ENCODE measurements at regions not wholly inside any gene's neighbourhood (a gene's known extent, or its start where the extent isn't known, plus 50 kb on each side); places are given as distances from the start of the nearest gene placed in this dataset.

DNA sequence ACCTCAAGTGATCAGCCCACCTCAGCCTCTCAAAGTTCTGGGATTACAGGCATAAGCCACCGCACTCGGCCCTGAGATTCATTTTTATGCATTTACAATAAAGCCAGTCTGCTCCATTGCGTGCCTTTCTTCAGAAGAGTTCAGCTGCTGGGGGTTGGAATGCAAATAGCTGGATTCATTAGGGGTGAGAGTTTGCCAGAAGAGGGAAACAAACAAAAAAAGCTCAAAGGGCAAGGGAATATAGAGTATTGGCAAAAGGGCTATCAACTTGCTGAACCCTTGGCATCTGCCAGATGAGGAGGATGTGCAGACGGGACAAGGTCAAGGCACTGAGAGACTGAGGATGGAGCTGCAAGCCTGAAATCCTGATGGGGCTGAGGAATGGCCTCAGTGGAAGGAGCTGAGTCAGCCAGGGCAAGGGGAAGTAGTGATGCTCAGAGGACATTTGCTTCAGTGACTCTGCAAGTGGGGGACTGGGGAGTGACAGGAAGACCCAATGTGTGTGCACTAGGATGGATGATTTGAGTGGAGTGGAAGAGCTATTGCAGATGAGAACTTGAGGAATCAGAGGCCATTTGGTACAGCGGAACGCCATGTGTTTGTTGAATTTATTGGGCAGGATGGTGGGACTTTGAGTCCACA is 75.0 kb upstream of the ARMC3 start:
- H3K4me2 ChIP-seq, result no peak overlapping the region
- POLR2A ChIA-PET, result no interaction called here

GRCh38 chr10:22851865-22852239 is 76.0 kb upstream of the ARMC3 start:
- Histone ChIP-seq H3K9me3 (no peaks in the 10 kb centered on the region), H3K4me1 (no peaks in the 10 kb centered on the region), H3K4me2 (no peak overlapping the region), H3K4me3 (no peak overlapping the region), H3K27ac (no peak overlapping the region)
- DNase-seq (ENCODE audit: low read depth in 1 of 2, low spot score in 1 of 2) (no peak), ATAC-seq (no peak), FAIRE-seq (no peak)
- ChIA-PET CTCF (interaction anchor here (0.6 kb wide), 1 partner anchor 137 kb away, joined by 4 read pairs; no protein-coding TSS in a partner anchor), POLR2A (no interaction called here)
- no peak for TF ChIP-seq FOXS1 (CRISPR knock-in tag; IDR thresholded peaks at IDR 0.05)
- TF ChIP-seq ZFP36 (IDR thresholded peaks at IDR 0.05; ENCODE audit: borderline replicate concordance, partially characterized antibody), result no peak
- TF ChIP-seq MAZ (IDR thresholded peaks at IDR 0.05; ENCODE audit: borderline replicate concordance, low read depth, low read length), result no peak
- TF ChIP-seq CTCF (IDR thresholded peaks at IDR 0.05), result no peak
- TF ChIP-seq MAFK (IDR thresholded peaks at IDR 0.05; ENCODE audit: partially characterized antibody), result no peak
- TF ChIP-seq SREBF2 (IDR thresholded peaks at IDR 0.05), result no peak
- TF ChIP-seq ESRRA (IDR thresholded peaks at IDR 0.05; ENCODE audit: borderline replicate concordance, low read length), result no peak
- TF ChIP-seq BHLHE40 (IDR thresholded peaks at IDR 0.05; ENCODE audit: low read depth, low read length), result no peak
- no peak for TF ChIP-seq POLR2AphosphoS2 (conservative IDR thresholded peaks at IDR 0.05; ENCODE audit: low read length)
- 39% methylated on average over 5 of the region's 5 CpGs for WGBS (ENCODE audit: missing lambda C conversion rate)

More for the DNA sequence above, 75.0 kb upstream of the ARMC3 start:
- H3K4me1 ChIP-seq, result no peaks in the 10 kb centered on the region
- TF ChIP-seq PHF8 (IDR thresholded peaks at IDR 0.05; ENCODE audit: borderline replicate concordance, low read depth), result no peak
- TF ChIP-seq RCOR1 (IDR thresholded peaks at IDR 0.05; ENCODE audit: low read depth, low read length), result no peak
- no peak for TF ChIP-seq HDAC2 (IDR thresholded peaks at IDR 0.05)
- TF ChIP-seq RFX5 (IDR thresholded peaks at IDR 0.05), result no peak
- TF ChIP-seq CHD2 (IDR thresholded peaks at IDR 0.05; ENCODE audit: low read length, partially characterized antibody), result no peak
- WGBS (ENCODE audit: missing lambda C conversion rate), result 72% methylated on average over 6 of the region's 6 CpGs
- DNase-seq (ENCODE audit: low read depth in 1 of 2, low spot score in 1 of 2) (no peak), FAIRE-seq (no peak), ATAC-seq (no peak)
- H3K4me3 ChIP-seq, result no peak overlapping the region
- no peaks in the 10 kb centered on the region for H3K9me3 ChIP-seq
- H3K27ac ChIP-seq, result no peak overlapping the region
- CTCF ChIA-PET, result interaction anchor here (1.1 kb wide), 1 partner anchor 12 kb away, joined by 3 read pairs; no protein-coding TSS in a partner anchor

DNA sequence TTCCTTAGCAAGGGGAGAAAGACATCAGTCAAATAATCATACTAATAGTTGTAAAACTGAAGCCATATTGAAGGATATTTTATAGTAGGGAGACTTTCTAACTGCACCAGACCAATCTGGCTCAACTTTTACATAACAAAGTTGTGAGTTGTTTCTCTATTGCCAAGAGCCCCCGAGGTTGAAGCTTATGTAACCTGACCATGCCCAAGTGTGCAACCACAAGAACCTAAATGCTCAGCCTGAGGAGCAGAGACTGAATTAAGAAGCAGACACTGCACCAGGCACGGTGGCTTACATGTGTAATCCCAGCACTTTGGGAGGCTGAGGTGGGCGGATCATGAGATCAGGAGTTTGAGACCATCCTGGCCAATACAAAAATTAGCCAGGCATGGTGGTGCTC is 77.3 kb upstream of the ARMC3 start:
- no peak for DNase-seq (ENCODE audit: low read depth in 1 of 2, low spot score in 1 of 2)
- FAIRE-seq, result no peak
- WGBS (ENCODE audit: missing lambda C conversion rate), result 45% methylated on average over 3 of the region's 3 CpGs
- H3K4me3 ChIP-seq, result no peak overlapping the region
- H3K4me1 ChIP-seq, result no peaks in the 10 kb centered on the region
- H3K9me3 ChIP-seq, result no peaks in the 10 kb centered on the region
- POLR2A ChIA-PET, result no interaction called here
- no peak overlapping the region for H3K27ac ChIP-seq
- no peak for TF ChIP-seq MAX (IDR thresholded peaks at IDR 0.05)
- no peak overlapping the region for H3K4me2 ChIP-seq
- no peak for ATAC-seq
- CTCF ChIA-PET, result no interaction called here

DNA sequence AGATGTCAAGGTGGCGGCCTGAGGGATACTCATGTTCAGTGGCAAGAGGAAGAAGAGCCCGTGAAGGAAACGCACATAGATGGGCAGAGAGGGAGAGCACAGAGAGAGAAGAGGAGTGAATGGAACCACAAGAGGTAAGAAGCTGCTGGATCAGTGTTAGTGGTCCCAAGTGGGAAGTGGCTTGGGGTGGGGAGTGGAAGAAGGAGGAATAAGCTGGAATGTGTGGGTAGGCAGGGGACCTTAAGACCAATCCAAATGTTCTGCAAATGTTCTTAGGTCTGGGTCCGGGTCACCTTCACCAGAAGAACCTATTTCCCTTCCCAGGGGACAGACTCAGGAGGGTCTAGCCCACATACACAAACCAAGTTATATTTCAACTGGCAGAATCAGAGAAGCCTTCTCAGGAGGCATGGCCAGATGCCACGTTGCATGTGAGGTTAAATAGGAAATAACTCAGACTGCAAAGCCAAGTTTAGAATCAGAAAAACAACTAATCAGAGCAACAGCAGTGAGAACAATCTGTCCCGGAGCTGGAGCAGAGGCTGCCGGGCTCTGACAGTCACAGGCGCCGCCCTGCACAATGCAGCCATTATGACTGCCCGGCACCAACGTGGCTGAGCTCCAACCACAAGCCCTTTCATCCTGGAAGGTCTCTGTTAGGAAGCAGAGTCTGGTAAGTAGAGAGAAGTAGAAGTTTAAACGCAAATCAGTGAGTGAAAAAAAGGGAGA is 78.6 kb upstream of the ARMC3 start:
- no peak overlapping the region for H3K4me2 ChIP-seq
- H3K4me3 ChIP-seq, result no peak overlapping the region
- H3K9me3 ChIP-seq, result no peaks in the 10 kb centered on the region
- POLR2A ChIA-PET, result no interaction called here
- no peak overlapping the region for H3K27ac ChIP-seq
- 42% methylated on average over 12 of the region's 12 CpGs for WGBS (ENCODE audit: missing lambda C conversion rate)
- no peaks in the 10 kb centered on the region for H3K4me1 ChIP-seq
- no peak for FAIRE-seq
- no peak for ATAC-seq
- CTCF ChIA-PET, result no interaction called here
- no peak for DNase-seq (ENCODE audit: low read depth in 1 of 2, low spot score in 1 of 2)
- TF ChIP-seq HOXB5 (CRISPR knock-in tag; IDR thresholded peaks at IDR 0.05), result no peak
- no peak for TF ChIP-seq NFE2L2 (conservative IDR thresholded peaks at IDR 0.05; ENCODE audit: low read length)
- no peak for TF ChIP-seq CHD4 (IDR thresholded peaks at IDR 0.05; ENCODE audit: borderline replicate concordance)
- no peak for TF ChIP-seq RCOR1 (IDR thresholded peaks at IDR 0.05; ENCODE audit: low read depth, low read length)
- TF ChIP-seq, protein P1, sequence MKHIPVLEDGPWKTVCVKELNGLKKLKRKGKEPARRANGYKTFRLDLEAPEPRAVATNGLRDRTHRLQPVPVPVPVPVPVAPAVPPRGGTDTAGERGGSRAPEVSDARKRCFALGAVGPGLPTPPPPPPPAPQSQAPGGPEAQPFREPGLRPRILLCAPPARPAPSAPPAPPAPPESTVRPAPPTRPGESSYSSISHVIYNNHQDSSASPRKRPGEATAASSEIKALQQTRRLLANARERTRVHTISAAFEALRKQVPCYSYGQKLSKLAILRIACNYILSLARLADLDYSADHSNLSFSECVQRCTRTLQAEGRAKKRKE (CRISPR knock-in tag; IDR thresholded peaks at IDR 0.05; ENCODE audit: low read depth), result no peak
- TF ChIP-seq CBX2 (IDR thresholded peaks at IDR 0.05; ENCODE audit: borderline replicate concordance, low read depth), result no peak
- TF ChIP-seq TP53 (CRISPR knock-in tag; IDR thresholded peaks at IDR 0.05), result no peak
- TF ChIP-seq POLR2AphosphoS2 (conservative IDR thresholded peaks at IDR 0.05; ENCODE audit: low read length), result no peak
- no peak for TF ChIP-seq NR3C1 (IDR thresholded peaks at IDR 0.05)
- no peak for TF ChIP-seq MAFK (IDR thresholded peaks at IDR 0.05; ENCODE audit: partially characterized antibody)
- TF ChIP-seq KDM5A (IDR thresholded peaks at IDR 0.05), result no peak
- no peak for TF ChIP-seq PBX3 (IDR thresholded peaks at IDR 0.05)
- TF ChIP-seq MAX (IDR thresholded peaks at IDR 0.05), result no peak
- no peak for TF ChIP-seq FOSL2 (IDR thresholded peaks at IDR 0.05)
- TF ChIP-seq FOSL2 (CRISPR knock-in tag; IDR thresholded peaks at IDR 0.05), result no peak
- no peak for TF ChIP-seq GATA3 (IDR thresholded peaks at IDR 0.05; ENCODE audit: borderline replicate concordance)
- TF ChIP-seq EP300 (IDR thresholded peaks at IDR 0.05), result no peak

Measured in A549 (cell line).